ENCODE measurements at regions not wholly inside any gene's neighbourhood (a gene's known extent, or its start where the extent isn't known, plus 50 kb on each side); places are given as distances from the start of the nearest gene placed in this dataset.

GRCh38 chr11:26860091-26860780 lies 133.7 kb upstream of the FIBIN start:
- Histone ChIP-seq H3K9me3 (no peaks in the 10 kb centered on the region), H3K4me3 (no peak overlapping the region), H3K4me1 (no peaks in the 10 kb centered on the region), H3K27me3 (no peaks in the 10 kb centered on the region), H3K27ac (no peak overlapping the region), H3K36me3 (replicated peaks in 1 of 2; ENCODE audit: insufficient read depth in 1 of 2, low read depth in 2 of 2) (no peaks in the 10 kb centered on the region)
- 71 to 77% methylated on average over 7 of the region's 7 CpGs for WGBS, 2 donors
- no peak for TF ChIP-seq CTCF (IDR thresholded peaks at IDR 0.05)
- TF ChIP-seq POLR2A (IDR thresholded peaks at IDR 0.05) = no peak
- DNase-seq (no peak), ATAC-seq (no peak)
- intact Hi-C loops (cut with DNase I) = no loop called here

GRCh38 chr11:26860895-26861294 lies 133.0 kb upstream of the FIBIN start:
- no peaks in the 10 kb centered on the region for H3K4me1 ChIP-seq
- DNase-seq (no peak), ATAC-seq (no peak)
- H3K36me3 ChIP-seq (replicated peaks in 1 of 2; ENCODE audit: insufficient read depth in 1 of 2, low read depth in 2 of 2) = no peaks in the 10 kb centered on the region
- H3K9me3 ChIP-seq = no peaks in the 10 kb centered on the region
- intact Hi-C loops (cut with DNase I) = no loop called here
- H3K27me3 ChIP-seq = no peaks in the 10 kb centered on the region
- 72 to 81% methylated on average over 1 of the region's 1 CpG for WGBS, 2 donors
- TF ChIP-seq CTCF (IDR thresholded peaks at IDR 0.05) (no peak), POLR2A (IDR thresholded peaks at IDR 0.05) (no peak)
- no peak overlapping the region for H3K4me3 ChIP-seq
- no peak overlapping the region for H3K27ac ChIP-seq

DNA sequence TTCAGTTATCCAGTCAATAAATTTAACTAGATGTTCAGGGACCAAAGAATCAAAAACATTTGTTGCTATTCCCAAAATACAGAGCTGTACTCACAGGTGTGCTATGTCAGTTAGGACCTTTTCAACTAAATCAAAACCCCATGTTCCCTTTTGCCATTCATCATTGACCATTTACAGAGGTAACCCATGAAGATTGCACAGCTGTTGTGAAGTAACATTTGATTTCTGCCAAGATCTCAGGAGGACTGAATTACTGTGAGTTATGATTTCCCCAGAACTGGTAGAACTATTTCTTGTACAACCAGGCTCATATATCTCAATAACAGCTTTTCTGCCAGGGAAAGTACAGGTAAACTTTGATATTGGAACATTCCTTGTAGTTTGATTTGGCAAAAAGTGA lies 131.1 kb upstream of the FIBIN start:
- Histone ChIP-seq H3K36me3 (replicated peaks in 1 of 2; ENCODE audit: insufficient read depth in 1 of 2, low read depth in 2 of 2) (no peaks in the 10 kb centered on the region), H3K4me1 (no peaks in the 10 kb centered on the region), H3K27ac (no peak overlapping the region), H3K4me3 (no peak overlapping the region), H3K27me3 (no peaks in the 10 kb centered on the region), H3K9me3 (no peaks in the 10 kb centered on the region)
- DNase-seq (no peak), ATAC-seq (no peak)
- intact Hi-C loops (cut with DNase I) = no loop called here
- TF ChIP-seq CTCF (IDR thresholded peaks at IDR 0.05) (no peak), POLR2A (IDR thresholded peaks at IDR 0.05) (no peak)

GRCh38 chr11:26865703-26866102 lies 128.2 kb upstream of the FIBIN start:
- no peaks in the 10 kb centered on the region for H3K9me3 ChIP-seq
- no peaks in the 10 kb centered on the region for H3K36me3 ChIP-seq (replicated peaks in 1 of 2; ENCODE audit: insufficient read depth in 1 of 2, low read depth in 2 of 2)
- no peak overlapping the region for H3K27ac ChIP-seq
- no peak for TF ChIP-seq CTCF (IDR thresholded peaks at IDR 0.05)
- TF ChIP-seq POLR2A (IDR thresholded peaks at IDR 0.05) = no peak
- DNase-seq = no peak
- intact Hi-C loops (cut with DNase I) = no loop called here
- WGBS, 2 donors = 59 to 62% methylated on average over 2 of the region's 2 CpGs
- no peak overlapping the region for H3K4me3 ChIP-seq
- no peaks in the 10 kb centered on the region for H3K4me1 ChIP-seq
- no peaks in the 10 kb centered on the region for H3K27me3 ChIP-seq
- ATAC-seq = no peak

GRCh38 chr11:26867286-26867685 lies 126.6 kb upstream of the FIBIN start:
- Histone ChIP-seq H3K36me3 (replicated peaks in 1 of 2; ENCODE audit: insufficient read depth in 1 of 2, low read depth in 2 of 2) (no peaks in the 10 kb centered on the region), H3K4me3 (no peak overlapping the region), H3K4me1 (no peaks in the 10 kb centered on the region), H3K27me3 (no peaks in the 10 kb centered on the region), H3K27ac (no peak overlapping the region), H3K9me3 (no peaks in the 10 kb centered on the region)
- no peak for ATAC-seq
- intact Hi-C loops (cut with DNase I) = no loop called here
- no peak for DNase-seq
- TF ChIP-seq POLR2A (IDR thresholded peaks at IDR 0.05) (no peak), CTCF (IDR thresholded peaks at IDR 0.05) (no peak)

All from body of pancreas (tissue), 4 donors.